Chondrocyte (in vitro differentiated cells): ENCODE measurements at regions not wholly inside any gene's neighbourhood (a gene's known extent, or its start where the extent isn't known, plus 50 kb on each side); places are given as distances from the start of the nearest gene placed in this dataset.

Experiments used
- DNase-seq: peaks from one replicate; pipeline ENCODE4 v3.0.0; 2021; ENCODE audit warnings: mixed read lengths, low spot score
- H3K27ac Mint-ChIP-seq: one replicate; pipeline ENCODE4 v1.8.0; 2021; ENCODE audit warnings: mild to moderate bottlenecking, moderate library complexity, mixed read lengths; ENCODE audit not compliant: unreplicated experiment
- H3K27me3 Mint-ChIP-seq: 2 replicates; pipeline ENCODE4 v1.8.0; 2021; ENCODE audit warnings: low read depth, mixed read lengths
- H3K36me3 Mint-ChIP-seq: 2 replicates; pipeline ENCODE4 v1.8.0; 2021; ENCODE audit warnings: low read depth, mixed read lengths
- H3K4me1 Mint-ChIP-seq: 2 replicates; pipeline ENCODE4 v1.8.0; 2021; ENCODE audit warnings: low read depth, mild to moderate bottlenecking, mixed read lengths
- H3K4me3 Mint-ChIP-seq: one replicate; pipeline ENCODE4 v1.8.0; 2021; ENCODE audit warnings: mild to moderate bottlenecking, moderate library complexity, mixed read lengths; ENCODE audit not compliant: unreplicated experiment
- H3K9me3 Mint-ChIP-seq: 2 replicates; pipeline ENCODE4 v1.8.0; 2021; ENCODE audit warnings: low read depth, mixed read lengths
- TF ChIP-seq, protein P1 (sequence below): fragments of 200-600 bp; sonication (generic); IDR thresholded peaks from 2 replicates; pipeline ENCODE4 v1.5.0; 2021; ENCODE audit warnings: antibody characterized with exemption, mild to moderate bottlenecking, moderate library complexity

DNA sequence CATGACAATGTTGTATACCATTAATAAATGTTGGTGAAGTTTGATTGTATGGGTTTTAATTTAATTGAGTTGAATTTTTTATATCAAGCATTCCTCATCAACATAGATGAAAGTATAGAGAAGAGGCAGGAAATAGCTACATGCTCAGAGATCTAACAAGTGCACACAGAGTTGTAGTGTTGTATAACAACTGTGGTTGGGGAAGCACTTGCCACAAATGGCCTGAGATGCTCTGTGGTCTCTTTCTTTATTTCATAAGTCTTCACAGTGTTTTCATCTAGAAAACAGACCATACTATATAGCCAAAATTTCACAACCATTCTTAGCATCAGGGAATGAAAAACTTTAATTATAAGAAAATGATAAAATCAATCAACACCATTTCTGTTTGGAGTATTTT is 682.6 kb upstream of the NECTIN3 start:
- no peaks in the 10 kb centered on the region for H3K36me3 Mint-ChIP-seq
- H3K27ac Mint-ChIP-seq: no peak overlapping the region
- H3K4me3 Mint-ChIP-seq: no peak overlapping the region
- peaks cover 34% of the 10 kb centered on the region for H3K4me1 Mint-ChIP-seq
- TF ChIP-seq, protein P1, sequence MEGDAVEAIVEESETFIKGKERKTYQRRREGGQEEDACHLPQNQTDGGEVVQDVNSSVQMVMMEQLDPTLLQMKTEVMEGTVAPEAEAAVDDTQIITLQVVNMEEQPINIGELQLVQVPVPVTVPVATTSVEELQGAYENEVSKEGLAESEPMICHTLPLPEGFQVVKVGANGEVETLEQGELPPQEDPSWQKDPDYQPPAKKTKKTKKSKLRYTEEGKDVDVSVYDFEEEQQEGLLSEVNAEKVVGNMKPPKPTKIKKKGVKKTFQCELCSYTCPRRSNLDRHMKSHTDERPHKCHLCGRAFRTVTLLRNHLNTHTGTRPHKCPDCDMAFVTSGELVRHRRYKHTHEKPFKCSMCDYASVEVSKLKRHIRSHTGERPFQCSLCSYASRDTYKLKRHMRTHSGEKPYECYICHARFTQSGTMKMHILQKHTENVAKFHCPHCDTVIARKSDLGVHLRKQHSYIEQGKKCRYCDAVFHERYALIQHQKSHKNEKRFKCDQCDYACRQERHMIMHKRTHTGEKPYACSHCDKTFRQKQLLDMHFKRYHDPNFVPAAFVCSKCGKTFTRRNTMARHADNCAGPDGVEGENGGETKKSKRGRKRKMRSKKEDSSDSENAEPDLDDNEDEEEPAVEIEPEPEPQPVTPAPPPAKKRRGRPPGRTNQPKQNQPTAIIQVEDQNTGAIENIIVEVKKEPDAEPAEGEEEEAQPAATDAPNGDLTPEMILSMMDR: no peak
- H3K27me3 Mint-ChIP-seq: no peaks in the 10 kb centered on the region
- DNase-seq: no peak
- H3K9me3 Mint-ChIP-seq: no peaks in the 10 kb centered on the region

DNA sequence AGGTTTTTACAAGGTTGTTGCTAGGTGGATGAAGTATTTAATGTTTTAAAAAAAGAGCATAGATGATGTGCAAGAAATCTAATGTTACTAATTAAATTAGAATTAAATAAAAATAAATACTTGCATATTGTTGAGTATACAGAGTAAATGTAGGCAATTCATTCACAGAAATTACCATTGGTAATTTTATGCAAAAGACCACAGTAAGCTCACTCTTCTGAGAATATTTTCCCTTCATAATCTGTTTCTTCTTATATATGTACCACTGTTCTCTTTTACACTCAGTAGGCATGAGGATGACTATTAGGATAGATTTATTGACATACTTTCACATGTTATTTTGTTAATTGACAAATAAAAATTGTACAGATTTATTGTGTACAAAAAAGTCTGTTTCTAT is 681.2 kb upstream of the NECTIN3 start:
- no peak overlapping the region for H3K4me3 Mint-ChIP-seq
- H3K27ac Mint-ChIP-seq: no peak overlapping the region
- no peaks in the 10 kb centered on the region for H3K9me3 Mint-ChIP-seq
- DNase-seq: no peak
- no peaks in the 10 kb centered on the region for H3K27me3 Mint-ChIP-seq
- H3K36me3 Mint-ChIP-seq: no peaks in the 10 kb centered on the region
- peaks cover 21% of the 10 kb centered on the region for H3K4me1 Mint-ChIP-seq
- TF ChIP-seq, protein P1: no peak

DNA sequence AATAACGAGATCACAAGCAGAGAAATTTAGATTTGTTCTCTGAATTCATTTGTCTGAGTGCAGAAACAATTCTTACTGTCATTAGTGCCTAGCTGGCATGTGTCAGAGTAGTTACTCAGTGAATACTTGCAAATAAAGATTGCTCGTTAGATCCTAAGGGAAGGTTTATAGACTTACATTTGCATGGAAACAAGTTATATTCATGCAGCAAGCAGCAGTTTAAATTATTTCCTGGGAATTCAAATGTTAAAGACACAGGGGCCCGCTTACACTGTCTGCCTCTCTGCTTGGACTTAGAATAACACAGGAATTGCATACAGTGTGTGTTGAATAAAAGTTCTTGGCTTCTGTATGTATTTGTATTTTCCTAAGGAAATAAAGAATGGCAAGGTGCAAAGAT is 680.6 kb upstream of the NECTIN3 start:
- H3K4me1 Mint-ChIP-seq: peaks cover 17% of the 10 kb centered on the region
- no peaks in the 10 kb centered on the region for H3K27me3 Mint-ChIP-seq
- peaks cover 2% of the 10 kb centered on the region for H3K36me3 Mint-ChIP-seq
- H3K27ac Mint-ChIP-seq: no peak overlapping the region
- H3K4me3 Mint-ChIP-seq: no peak overlapping the region
- TF ChIP-seq, protein P1: no peak
- DNase-seq: no peak
- H3K9me3 Mint-ChIP-seq: no peaks in the 10 kb centered on the region

DNA sequence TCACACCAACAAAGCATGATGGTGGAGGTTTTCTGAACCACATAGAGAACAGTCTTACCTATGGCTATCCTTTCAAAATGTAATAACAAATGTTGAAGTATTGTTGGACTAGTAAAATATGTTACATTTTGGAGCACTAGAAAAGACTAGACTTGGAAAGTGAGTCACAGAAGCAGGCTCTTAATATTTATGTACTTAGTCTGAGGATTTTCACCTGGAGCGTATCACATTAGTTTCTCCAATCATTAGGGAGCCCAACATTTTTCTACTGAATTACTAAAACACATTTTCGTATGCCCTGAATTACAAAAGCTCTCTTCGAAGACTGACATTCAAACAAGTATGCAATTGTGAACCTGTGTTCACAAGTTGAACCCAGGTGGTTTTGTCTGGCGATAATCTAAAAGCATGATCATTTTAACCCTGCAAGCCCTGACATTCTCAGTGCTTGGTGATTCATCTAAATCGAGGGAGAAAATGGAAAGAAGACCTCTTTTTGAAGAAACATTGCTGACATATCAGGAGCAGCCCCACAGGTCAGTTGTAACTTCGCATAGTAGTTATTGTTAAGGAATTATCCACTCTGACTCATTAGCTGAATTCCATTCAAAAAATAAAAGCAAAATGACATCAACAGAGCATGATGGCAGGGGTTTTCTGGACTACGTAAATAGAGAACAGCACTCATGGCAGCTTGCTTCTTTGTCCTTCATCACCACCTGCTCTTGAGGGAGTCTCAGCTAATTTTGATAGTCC is 679.8 kb upstream of the NECTIN3 start:
- Mint-ChIP-seq H3K9me3 (peaks cover 3% of the 10 kb centered on the region), H3K4me3 (no peak overlapping the region), H3K27me3 (no peaks in the 10 kb centered on the region), H3K36me3 (peaks cover 2% of the 10 kb centered on the region), H3K27ac (no peak overlapping the region), H3K4me1 (peaks cover 20% of the 10 kb centered on the region)
- DNase-seq: no peak
- TF ChIP-seq, protein P1: no peak

DNA sequence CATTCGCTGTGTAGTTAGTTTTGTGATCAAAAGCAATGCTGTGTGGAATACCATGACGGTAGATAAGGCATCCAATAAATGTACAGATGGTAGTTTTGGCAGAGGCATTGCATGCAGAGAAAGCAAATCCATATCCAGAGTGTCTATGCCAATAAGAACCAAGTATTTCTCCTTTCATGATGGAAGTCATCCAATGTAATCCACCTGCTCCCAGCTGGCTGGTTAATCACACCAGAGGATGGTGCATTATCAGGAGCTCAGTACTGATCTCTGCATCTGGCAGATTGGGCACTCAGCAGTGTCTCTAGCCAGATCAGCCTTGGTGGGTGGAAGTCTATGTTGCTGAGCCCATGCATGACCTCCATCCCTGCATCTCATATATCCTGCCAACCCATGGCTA is 677.7 kb upstream of the NECTIN3 start:
- no peak for DNase-seq
- H3K9me3 Mint-ChIP-seq: peaks cover 4% of the 10 kb centered on the region
- no peaks in the 10 kb centered on the region for H3K27me3 Mint-ChIP-seq
- TF ChIP-seq, protein P1: no peak
- H3K27ac Mint-ChIP-seq: no peak overlapping the region
- no peak overlapping the region for H3K4me3 Mint-ChIP-seq
- peaks cover 26% of the 10 kb centered on the region for H3K4me1 Mint-ChIP-seq
- H3K36me3 Mint-ChIP-seq: peaks cover 2% of the 10 kb centered on the region
